Thyroid gland (tissue), 4 donors: ENCODE measurements at regions not wholly inside any gene's neighbourhood (a gene's known extent, or its start where the extent isn't known, plus 50 kb on each side); places are given as distances from the start of the nearest gene placed in this dataset.

Experiments used
- DNase-seq, 2 donors: peaks; one replicate each; pipeline ENCODE4 v3.0.0-alpha.2; 2019
- H3K27ac ChIP-seq, 3 donors: fragments of 200-600 bp; sonication (generic); 1 replicate in 2 of 3; 2 replicates in 1 of 3; pipeline ENCODE4 v1.5.1; 2016 to 2019; ENCODE audit warnings: mild to moderate bottlenecking in 1 of 3, moderate library complexity in 1 of 3
- H3K27me3 ChIP-seq: fragments of 200-600 bp; sonication (generic); one replicate; pipeline ENCODE4 v1.5.1; 2019
- H3K36me3 ChIP-seq, 2 donors: fragments of 200-600 bp; sonication (generic); one replicate each; pipeline ENCODE4 v1.5.1; 2016 to 2019
- H3K4me1 ChIP-seq, 2 donors: fragments of 200-600 bp; sonication (generic); one replicate each; pipeline ENCODE4 v1.5.1; 2017 to 2019
- H3K4me3 ChIP-seq, 3 donors: fragments of 200-600 bp; sonication (generic); replicated peaks in 1 of 3; 1 replicate in 2 of 3; 2 replicates in 1 of 3; pipeline ENCODE4 v1.5.1; 2016; ENCODE audit warnings: mild to moderate bottlenecking in 1 of 3
- H3K9me3 ChIP-seq: fragments of 200-600 bp; sonication (generic); one replicate; pipeline ENCODE4 v1.5.1; 2017
- CTCF ChIP-seq, 6 experiments: fragments of 200-600 bp in 3 of 6; fragments of 450-650 bp in 3 of 6; sonication (generic) in 3 of 6; IDR thresholded peaks; one replicate each; pipeline ENCODE4 v1.5.1; 2016 to 2019; ENCODE audit warnings: antibody characterized with exemption in 6 of 6, mild to moderate bottlenecking in 2 of 6, inconsistent platforms in 1 of 6, moderate library complexity in 1 of 6
- POLR2A ChIP-seq, 2 donors: fragments of 450-650 bp; IDR thresholded peaks; one replicate each; pipeline ENCODE4 v1.6.1; 2017; ENCODE audit warnings: antibody characterized with exemption in 2 of 2, mild to moderate bottlenecking in 2 of 2, moderate library complexity in 1 of 2
- WGBS, 2 donors: methylation state at CpG; one replicate each; pipeline ENCODE4 v1.1.5; 2017; 5-methylcytosine and 5-hydroxymethylcytosine counted together
- intact Hi-C: fragments of 100-400 bp; cut with DNase I; formaldehyde crosslinking; loops from one replicate; pipeline ENCODE4 v1.15.1; 2023

- no peak for DNase-seq
- H3K27me3 ChIP-seq = no peaks in the 10 kb centered on the region
- H3K36me3 ChIP-seq = no peaks in the 10 kb centered on the region
- intact Hi-C loops = no loop called here
- no peaks in the 10 kb centered on the region for H3K4me1 ChIP-seq
- H3K4me3 ChIP-seq = no peak overlapping the region
- H3K27ac ChIP-seq = no peak overlapping the region
- H3K9me3 ChIP-seq = no peaks in the 10 kb centered on the region
- WGBS, 2 donors = 92 to 100% methylated on average over 1 of the region's 1 CpG
- TF ChIP-seq CTCF (IDR thresholded peaks at IDR 0.05) = no peak
- TF ChIP-seq POLR2A (IDR thresholded peaks at IDR 0.05) = no peak
These were observed 314.7 kb upstream of the CDH6 start for GRCh38 chr5:30878746-30879145.

DNA sequence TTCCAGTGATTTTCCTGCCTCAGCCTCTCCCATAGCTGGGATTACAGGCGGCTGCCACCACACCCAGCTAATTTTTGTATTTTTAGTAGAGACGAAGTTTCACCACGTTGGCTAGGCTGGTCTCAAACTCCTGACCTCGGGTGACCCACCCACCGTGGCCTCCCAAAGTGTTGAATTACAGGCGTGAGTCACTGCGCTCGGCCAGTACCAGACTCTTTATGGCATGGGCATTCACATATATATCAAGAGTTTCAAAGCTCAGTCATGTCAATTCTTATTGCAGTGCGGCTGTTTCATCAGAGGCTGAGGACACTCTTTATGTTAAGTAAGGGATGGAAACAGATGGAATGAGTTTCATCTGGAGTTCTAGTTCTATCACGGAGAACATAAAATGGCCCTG, 315.2 kb upstream of the CDH6 start:
- no peaks in the 10 kb centered on the region for H3K27me3 ChIP-seq
- WGBS, 2 donors = 91 to 95% methylated on average over 10 of the region's 10 CpGs
- TF ChIP-seq CTCF (IDR thresholded peaks at IDR 0.05) = no peak
- no peak for TF ChIP-seq POLR2A (IDR thresholded peaks at IDR 0.05)
- H3K4me1 ChIP-seq = no peaks in the 10 kb centered on the region
- H3K36me3 ChIP-seq = no peaks in the 10 kb centered on the region
- no peaks in the 10 kb centered on the region for H3K9me3 ChIP-seq
- intact Hi-C loops = no loop called here
- H3K27ac ChIP-seq = no peak overlapping the region
- H3K4me3 ChIP-seq = no peak overlapping the region
- DNase-seq = no peak

DNA sequence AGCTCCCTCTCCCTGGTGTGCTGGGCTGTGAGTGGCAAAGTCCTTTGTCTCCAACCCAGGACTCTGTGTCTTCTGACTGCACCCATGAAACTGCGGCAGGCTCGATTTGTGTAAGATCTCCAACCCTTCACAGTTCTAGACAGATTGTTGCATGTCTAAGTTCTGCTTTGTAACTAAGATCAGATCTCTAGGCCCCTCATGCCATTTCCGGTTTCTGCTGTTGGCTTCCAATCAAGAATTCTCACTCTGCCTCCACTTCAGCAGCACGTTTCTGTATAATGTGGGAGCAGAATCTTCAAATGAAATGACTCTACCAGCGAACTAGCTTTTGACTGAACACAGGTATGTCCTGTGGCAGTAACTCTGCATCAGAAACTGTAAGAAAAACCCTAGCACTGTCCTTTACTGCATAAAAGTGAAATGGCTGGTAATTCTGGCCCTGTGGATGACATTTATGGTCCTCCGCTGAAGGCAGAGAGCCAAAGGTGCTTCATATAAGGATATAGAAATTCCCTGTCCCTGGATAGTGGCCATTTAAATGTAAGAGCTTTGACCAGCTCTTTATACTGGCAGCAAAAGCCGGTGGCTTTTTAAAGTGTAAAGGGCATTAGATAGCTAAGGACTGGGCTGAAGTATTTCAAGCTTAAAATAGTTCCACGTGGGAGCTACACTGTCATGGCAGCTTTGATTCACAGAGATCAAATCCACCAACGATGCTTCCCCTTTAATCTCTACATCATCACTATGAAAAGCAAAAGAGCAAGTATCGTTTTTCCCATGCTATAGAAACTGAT, 319.0 kb upstream of the CDH6 start:
- TF ChIP-seq POLR2A (IDR thresholded peaks at IDR 0.05) (no peak), CTCF (IDR thresholded peaks at IDR 0.05) (no peak)
- H3K4me3 ChIP-seq = no peak overlapping the region
- H3K36me3 ChIP-seq = no peaks in the 10 kb centered on the region
- WGBS, 2 donors = 36 to 42% methylated on average over 10 of the region's 10 CpGs
- no peaks in the 10 kb centered on the region for H3K9me3 ChIP-seq
- H3K27me3 ChIP-seq = no peaks in the 10 kb centered on the region
- intact Hi-C loops = no loop called here
- no peaks in the 10 kb centered on the region for H3K4me1 ChIP-seq
- H3K27ac ChIP-seq = no peak overlapping the region
- peak; percentile 6 to 15 for DNase-seq

DNA sequence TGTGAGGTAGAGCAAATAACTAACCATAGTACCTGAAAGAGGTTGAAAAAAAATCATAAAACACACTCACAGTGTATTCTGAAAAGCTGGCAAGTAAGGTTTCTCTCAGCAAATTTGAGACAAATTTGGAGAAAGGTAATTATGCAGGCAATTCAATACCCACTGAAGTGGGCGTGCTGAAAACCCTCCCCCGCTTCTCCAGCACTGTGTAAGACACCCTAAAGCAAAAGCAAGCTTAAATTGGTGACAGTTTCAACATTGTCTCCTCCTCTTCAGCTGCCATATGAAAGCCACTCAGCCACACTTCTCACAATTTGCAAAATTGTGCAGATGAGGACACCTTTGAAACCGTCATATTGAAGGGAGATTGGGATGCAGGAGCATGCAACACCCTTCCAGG, 322.3 kb upstream of the CDH6 start:
- no peak for DNase-seq
- TF ChIP-seq CTCF (IDR thresholded peaks at IDR 0.05) (no peak), POLR2A (IDR thresholded peaks at IDR 0.05) (no peak)
- 75 to 84% methylated on average over 3 of the region's 3 CpGs for WGBS, 2 donors
- Histone ChIP-seq H3K4me3 (no peak overlapping the region), H3K4me1 (no peaks in the 10 kb centered on the region), H3K9me3 (no peaks in the 10 kb centered on the region), H3K27me3 (no peaks in the 10 kb centered on the region), H3K36me3 (no peaks in the 10 kb centered on the region), H3K27ac (no peak overlapping the region)
- intact Hi-C loops = no loop called here

- H3K36me3 ChIP-seq = no peaks in the 10 kb centered on the region
- no peak overlapping the region for H3K4me3 ChIP-seq
- H3K27ac ChIP-seq = no peak overlapping the region
- H3K9me3 ChIP-seq = no peaks in the 10 kb centered on the region
- H3K27me3 ChIP-seq = no peaks in the 10 kb centered on the region
- no peaks in the 10 kb centered on the region for H3K4me1 ChIP-seq
- no peak for DNase-seq
- intact Hi-C loops = no loop called here
- TF ChIP-seq POLR2A (IDR thresholded peaks at IDR 0.05) (no peak), CTCF (IDR thresholded peaks at IDR 0.05) (no peak)
These were observed 325.8 kb upstream of the CDH6 start for GRCh38 chr5:30867711-30868110.
